ENCODE measurements at regions not wholly inside any gene's neighbourhood (a gene's known extent, or its start where the extent isn't known, plus 50 kb on each side); places are given as distances from the start of the nearest gene placed in this dataset.

DNA sequence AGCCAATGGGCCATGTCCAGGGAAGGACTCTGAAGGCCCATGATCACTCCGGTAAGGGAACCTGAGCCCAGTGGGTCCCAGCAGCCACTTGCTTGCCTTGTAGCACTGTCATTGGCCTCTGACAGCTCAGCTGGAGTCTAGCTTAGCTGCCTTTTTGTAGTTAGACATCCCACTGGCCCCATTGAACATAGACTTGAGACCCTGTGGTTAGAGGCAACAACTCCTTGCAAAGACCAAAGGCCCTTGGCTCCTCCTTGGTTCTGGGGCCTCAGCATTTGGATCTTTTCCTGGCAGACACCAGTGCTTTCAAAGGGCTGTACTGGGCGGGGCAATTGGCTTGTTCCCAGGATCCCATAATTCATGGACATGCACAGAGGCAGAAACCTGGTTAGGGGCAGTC lies 321.2 kb downstream of the CXCL12 start:
- DNase-seq (ENCODE audit: low read depth), result no peak
- no peaks in the 10 kb centered on the region for H3K27me3 ChIP-seq (ENCODE audit: control insufficient read depth, insufficient read depth, low read length)
- FAIRE-seq, result no peak
- H3K4me3 ChIP-seq (ENCODE audit: low read depth, low read length), result no peak overlapping the region
- TF ChIP-seq, protein P1, sequence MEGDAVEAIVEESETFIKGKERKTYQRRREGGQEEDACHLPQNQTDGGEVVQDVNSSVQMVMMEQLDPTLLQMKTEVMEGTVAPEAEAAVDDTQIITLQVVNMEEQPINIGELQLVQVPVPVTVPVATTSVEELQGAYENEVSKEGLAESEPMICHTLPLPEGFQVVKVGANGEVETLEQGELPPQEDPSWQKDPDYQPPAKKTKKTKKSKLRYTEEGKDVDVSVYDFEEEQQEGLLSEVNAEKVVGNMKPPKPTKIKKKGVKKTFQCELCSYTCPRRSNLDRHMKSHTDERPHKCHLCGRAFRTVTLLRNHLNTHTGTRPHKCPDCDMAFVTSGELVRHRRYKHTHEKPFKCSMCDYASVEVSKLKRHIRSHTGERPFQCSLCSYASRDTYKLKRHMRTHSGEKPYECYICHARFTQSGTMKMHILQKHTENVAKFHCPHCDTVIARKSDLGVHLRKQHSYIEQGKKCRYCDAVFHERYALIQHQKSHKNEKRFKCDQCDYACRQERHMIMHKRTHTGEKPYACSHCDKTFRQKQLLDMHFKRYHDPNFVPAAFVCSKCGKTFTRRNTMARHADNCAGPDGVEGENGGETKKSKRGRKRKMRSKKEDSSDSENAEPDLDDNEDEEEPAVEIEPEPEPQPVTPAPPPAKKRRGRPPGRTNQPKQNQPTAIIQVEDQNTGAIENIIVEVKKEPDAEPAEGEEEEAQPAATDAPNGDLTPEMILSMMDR (IDR thresholded peaks at IDR 0.05; ENCODE audit: insufficient read depth, low read length, severe bottlenecking), result no peak
- no peaks in the 10 kb centered on the region for H3K36me3 ChIP-seq (ENCODE audit: control insufficient read depth, insufficient read depth, low read length)

DNA sequence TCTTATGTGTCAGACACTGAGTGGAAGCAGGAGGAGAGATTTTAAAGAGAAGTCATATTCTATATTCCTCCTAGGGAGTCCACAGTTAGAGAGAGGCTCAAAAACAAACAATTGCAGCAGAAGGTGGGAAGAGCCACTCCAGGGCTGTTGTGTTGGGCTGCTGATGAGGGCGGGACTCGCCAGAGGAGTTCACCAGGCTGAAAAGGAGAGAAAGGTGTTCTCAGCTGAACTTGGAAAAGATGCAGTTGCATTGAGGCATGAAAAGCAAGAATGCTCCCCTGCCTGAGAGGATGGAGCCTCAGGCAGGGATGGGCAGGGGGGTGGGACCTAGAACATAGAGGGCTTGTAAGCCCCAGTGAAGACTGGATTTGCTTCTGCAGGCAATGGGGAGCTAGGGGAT lies 324.2 kb downstream of the CXCL12 start:
- no peak overlapping the region for H3K4me3 ChIP-seq (ENCODE audit: low read depth, low read length)
- H3K36me3 ChIP-seq (ENCODE audit: control insufficient read depth, insufficient read depth, low read length), result no peaks in the 10 kb centered on the region
- no peaks in the 10 kb centered on the region for H3K27me3 ChIP-seq (ENCODE audit: control insufficient read depth, insufficient read depth, low read length)
- TF ChIP-seq, protein P1 (IDR thresholded peaks at IDR 0.05; ENCODE audit: insufficient read depth, low read length, severe bottlenecking), result no peak
- no peak for DNase-seq (ENCODE audit: low read depth)
- FAIRE-seq, result no peak

DNA sequence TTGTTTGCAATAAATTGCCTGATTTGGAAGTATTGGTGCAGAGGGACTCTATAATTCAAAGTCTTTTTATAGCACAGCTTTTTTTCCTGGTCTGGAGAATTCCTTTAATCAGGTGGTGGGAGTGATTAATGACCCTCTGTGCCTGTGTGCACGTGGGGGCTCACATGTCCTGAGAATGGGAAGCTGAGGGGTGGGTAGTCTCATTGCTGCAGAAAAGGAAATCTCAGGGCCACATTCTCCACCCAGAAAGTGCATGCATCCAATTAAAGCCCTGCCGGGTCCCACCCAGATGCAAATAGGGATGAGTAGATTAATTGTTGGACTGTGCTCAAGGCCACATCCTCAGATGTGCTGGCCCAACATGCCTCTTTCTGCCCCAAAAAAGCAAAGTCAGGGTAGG lies 324.7 kb downstream of the CXCL12 start:
- Histone ChIP-seq H3K36me3 (ENCODE audit: control insufficient read depth, insufficient read depth, low read length) (no peaks in the 10 kb centered on the region), H3K4me3 (ENCODE audit: low read depth, low read length) (no peak overlapping the region), H3K27me3 (ENCODE audit: control insufficient read depth, insufficient read depth, low read length) (no peaks in the 10 kb centered on the region)
- FAIRE-seq (no peak), DNase-seq (ENCODE audit: low read depth) (no peak)
- TF ChIP-seq, protein P1 (IDR thresholded peaks at IDR 0.05; ENCODE audit: insufficient read depth, low read length, severe bottlenecking), result no peak

DNA sequence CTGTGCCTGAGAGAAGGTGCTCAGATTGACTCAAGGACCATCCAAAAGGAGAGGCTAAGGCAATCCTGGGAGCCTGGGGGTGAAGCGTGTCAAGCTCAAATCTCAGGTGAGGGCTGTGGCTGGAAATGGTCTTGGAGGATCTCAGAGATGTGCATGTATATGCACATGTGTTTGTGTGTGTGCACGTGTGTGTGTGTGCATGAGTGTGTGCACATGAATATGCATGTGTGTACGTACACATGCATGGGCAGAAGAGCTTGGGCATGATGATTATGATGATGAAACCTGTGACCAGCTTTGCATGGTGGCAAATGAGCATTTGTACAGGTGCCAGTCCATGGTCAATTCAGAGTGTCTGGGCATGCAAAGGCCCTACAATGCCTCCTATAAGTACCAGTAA lies 326.6 kb downstream of the CXCL12 start:
- no peak overlapping the region for H3K4me3 ChIP-seq (ENCODE audit: low read depth, low read length)
- no peaks in the 10 kb centered on the region for H3K27me3 ChIP-seq (ENCODE audit: control insufficient read depth, insufficient read depth, low read length)
- no peak for DNase-seq (ENCODE audit: low read depth)
- TF ChIP-seq, protein P1 (IDR thresholded peaks at IDR 0.05; ENCODE audit: insufficient read depth, low read length, severe bottlenecking), result no peak
- no peaks in the 10 kb centered on the region for H3K36me3 ChIP-seq (ENCODE audit: control insufficient read depth, insufficient read depth, low read length)
- FAIRE-seq, result no peak

DNA sequence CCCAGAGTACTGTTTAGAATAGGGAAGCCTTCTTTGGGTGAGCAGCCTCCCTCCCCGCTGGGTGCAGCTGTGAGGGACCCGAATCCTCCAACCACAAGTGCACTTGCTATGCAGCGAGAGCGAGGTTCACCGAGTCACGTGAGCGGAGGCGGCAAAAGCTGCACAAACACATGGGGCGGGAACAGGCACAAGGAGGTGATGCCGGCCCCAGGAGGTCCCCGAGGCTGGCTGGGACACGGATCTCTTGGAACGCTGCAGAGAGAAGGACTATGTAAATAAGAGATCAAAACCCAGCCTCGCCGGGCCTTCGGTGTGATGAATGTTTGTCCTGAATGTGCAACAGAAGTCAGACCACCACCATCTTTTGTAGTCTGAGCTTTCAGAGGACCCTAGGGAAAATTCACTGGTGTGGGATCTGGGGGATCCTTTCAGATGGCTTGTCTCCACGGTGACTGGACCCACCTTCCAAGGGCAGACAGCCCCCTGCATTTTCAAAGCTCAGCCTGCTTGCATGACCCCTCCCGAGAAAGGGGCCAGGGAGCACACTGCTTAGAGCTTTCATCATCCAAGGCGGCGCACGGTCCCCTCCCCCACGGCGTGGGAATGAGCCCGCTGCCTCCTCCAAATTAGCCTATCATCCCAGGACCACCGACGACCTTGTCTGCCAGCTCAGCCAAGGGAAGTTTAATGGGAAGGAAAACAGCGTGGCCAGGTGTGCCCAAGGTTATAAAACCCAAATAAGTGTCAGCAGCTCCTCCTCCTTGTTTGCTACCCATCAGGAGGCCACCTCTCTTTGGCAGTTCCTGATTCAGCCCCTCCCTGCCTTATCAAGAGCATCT lies 327.7 kb downstream of the CXCL12 start:
- Histone ChIP-seq H3K36me3 (ENCODE audit: control insufficient read depth, insufficient read depth, low read length) (no peaks in the 10 kb centered on the region), H3K4me3 (ENCODE audit: low read depth, low read length) (no peak overlapping the region), H3K27me3 (ENCODE audit: control insufficient read depth, insufficient read depth, low read length) (no peaks in the 10 kb centered on the region)
- TF ChIP-seq, protein P1 (IDR thresholded peaks at IDR 0.05; ENCODE audit: insufficient read depth, low read length, severe bottlenecking), result no peak
- FAIRE-seq, result no peak
- no peak for DNase-seq (ENCODE audit: low read depth)

DNA sequence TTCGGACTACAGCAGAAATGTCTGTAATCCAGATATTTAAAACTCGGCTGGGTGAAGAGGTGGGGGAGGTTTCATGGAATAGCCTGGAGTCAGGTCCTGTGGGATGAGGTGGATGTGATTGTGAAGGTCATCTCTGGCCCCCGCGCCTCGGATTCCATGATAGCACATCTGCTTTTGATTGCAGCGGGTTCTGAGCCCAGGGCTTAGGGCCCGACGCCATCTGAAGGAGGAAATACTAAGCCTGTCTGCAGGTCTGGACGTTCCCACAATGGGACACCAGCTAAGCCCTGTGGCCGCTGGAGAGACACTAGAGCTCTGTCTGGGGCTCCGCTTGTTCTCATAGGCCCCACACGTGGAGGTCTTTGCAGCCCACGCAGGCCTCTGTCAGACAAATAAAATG lies 328.7 kb downstream of the CXCL12 start:
- FAIRE-seq (no peak), DNase-seq (ENCODE audit: low read depth) (no peak)
- H3K4me3 ChIP-seq (ENCODE audit: low read depth, low read length), result no peak overlapping the region
- TF ChIP-seq, protein P1 (IDR thresholded peaks at IDR 0.05; ENCODE audit: insufficient read depth, low read length, severe bottlenecking), result no peak
- no peaks in the 10 kb centered on the region for H3K27me3 ChIP-seq (ENCODE audit: control insufficient read depth, insufficient read depth, low read length)
- H3K36me3 ChIP-seq (ENCODE audit: control insufficient read depth, insufficient read depth, low read length), result no peaks in the 10 kb centered on the region

Measured in bronchial epithelial cell (primary cell).